ENCODE measurements at regions not wholly inside any gene's neighbourhood (a gene's known extent, or its start where the extent isn't known, plus 50 kb on each side); places are given as distances from the start of the nearest gene placed in this dataset.

DNA sequence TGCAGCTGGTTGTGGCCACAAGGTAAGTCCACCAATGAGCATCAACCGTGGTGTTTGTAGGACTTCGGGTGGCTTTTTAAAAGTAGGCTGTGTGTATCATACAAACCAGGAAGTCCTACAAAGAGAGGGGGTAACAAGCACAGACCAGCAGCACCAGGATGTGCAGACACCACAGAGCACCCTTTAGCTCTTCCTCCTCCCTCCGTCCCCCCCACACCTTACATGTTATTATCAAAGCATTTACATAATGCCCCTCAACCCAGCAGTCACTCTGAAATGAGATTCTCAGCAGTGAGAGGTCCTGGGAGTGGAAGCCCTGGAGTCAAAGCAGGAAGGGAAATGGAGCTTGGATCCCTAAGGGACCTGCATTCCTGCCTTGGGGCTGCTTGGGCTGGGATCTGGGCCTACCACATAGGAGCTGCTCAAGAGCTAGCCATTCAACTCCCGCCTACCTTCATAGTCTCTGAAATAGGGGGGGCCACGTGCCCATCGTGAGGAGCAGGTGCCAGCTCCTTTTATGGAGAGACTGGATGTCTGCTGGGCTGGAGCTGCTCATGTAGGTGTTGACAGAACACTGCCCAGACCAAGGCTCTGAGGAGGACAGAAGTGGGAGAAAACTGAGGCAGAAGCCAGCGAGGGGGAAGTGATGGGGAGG, 90.6 kb downstream of the PSMB1 start:
- DNase-seq (ENCODE audit: low read depth) (no peak), FAIRE-seq (peak; percentile 13)
- Histone ChIP-seq H3K27me3 (ENCODE audit: control insufficient read depth, insufficient read depth, low read length) (no peaks in the 10 kb centered on the region), H3K36me3 (ENCODE audit: control insufficient read depth, insufficient read depth, low read length) (no peaks in the 10 kb centered on the region), H3K4me3 (ENCODE audit: low read depth, low read length) (no peak overlapping the region)
- TF ChIP-seq, protein P1, sequence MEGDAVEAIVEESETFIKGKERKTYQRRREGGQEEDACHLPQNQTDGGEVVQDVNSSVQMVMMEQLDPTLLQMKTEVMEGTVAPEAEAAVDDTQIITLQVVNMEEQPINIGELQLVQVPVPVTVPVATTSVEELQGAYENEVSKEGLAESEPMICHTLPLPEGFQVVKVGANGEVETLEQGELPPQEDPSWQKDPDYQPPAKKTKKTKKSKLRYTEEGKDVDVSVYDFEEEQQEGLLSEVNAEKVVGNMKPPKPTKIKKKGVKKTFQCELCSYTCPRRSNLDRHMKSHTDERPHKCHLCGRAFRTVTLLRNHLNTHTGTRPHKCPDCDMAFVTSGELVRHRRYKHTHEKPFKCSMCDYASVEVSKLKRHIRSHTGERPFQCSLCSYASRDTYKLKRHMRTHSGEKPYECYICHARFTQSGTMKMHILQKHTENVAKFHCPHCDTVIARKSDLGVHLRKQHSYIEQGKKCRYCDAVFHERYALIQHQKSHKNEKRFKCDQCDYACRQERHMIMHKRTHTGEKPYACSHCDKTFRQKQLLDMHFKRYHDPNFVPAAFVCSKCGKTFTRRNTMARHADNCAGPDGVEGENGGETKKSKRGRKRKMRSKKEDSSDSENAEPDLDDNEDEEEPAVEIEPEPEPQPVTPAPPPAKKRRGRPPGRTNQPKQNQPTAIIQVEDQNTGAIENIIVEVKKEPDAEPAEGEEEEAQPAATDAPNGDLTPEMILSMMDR (IDR thresholded peaks at IDR 0.05; ENCODE audit: insufficient read depth, low read length, severe bottlenecking): no peak

DNA sequence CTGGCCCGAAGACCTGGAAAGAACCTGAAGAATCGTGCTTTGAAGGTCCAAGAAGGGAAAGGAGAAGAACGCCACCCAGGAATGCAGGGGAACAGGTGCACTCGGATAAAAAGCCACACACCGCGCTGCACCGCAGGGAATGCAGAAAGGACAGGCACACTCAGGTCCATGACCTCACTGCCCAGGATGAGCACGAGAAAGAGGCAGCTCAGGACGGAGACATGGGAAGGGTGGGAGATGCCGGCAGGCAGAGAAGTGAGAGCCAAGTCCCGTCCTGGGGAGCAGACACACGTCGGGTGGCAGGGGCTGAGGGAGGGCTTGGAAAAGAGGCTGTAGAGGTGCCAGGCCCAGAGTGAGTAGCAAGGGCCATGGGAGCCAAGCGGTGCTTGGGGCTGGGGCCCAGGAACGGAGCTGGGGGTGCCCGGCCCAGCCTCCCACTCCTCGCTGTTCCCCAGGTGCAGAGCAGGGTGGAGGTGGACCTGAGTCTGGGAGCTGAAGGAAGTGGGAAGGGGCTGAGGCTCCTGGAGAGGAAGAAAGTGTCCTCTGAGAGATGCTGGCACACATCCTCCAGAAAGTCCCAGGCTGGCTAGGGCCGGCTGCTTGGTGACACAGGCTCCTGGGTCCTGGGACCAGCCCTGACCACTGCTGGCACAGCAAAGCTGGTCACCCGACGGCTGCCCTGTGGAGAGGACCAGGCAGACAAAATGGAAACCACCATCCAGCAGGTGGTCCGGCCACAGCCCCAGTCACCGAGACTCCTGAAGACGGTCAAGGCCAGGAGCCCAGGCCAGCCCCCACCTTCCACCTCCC, 91.3 kb downstream of the PSMB1 start:
- no peak for FAIRE-seq
- Histone ChIP-seq H3K4me3 (ENCODE audit: low read depth, low read length) (no peak overlapping the region), H3K27me3 (ENCODE audit: control insufficient read depth, insufficient read depth, low read length) (no peaks in the 10 kb centered on the region), H3K36me3 (ENCODE audit: control insufficient read depth, insufficient read depth, low read length) (no peaks in the 10 kb centered on the region)
- TF ChIP-seq, protein P1 (IDR thresholded peaks at IDR 0.05; ENCODE audit: insufficient read depth, low read length, severe bottlenecking): no peak
- no peak for DNase-seq (ENCODE audit: low read depth)

DNA sequence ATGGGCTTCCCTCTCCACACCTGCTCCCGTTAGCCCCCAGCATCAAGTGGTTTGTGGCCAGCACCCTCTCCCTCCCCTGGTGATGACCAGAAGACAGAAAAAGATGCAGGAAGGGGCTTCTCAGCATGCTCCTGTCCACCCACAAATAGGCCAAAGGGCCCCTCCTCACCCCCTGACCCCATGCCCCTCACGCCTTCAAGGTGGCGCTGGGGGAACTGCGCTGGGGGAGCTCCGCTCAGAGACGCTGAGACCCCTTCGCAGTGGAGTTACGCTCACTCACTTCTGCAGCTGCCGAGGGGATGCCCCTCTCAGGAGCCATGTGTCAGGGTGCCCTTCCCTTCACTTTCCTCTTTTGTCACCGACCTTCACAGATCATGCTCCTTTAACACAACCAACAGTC, 92.0 kb downstream of the PSMB1 start:
- Histone ChIP-seq H3K27me3 (ENCODE audit: control insufficient read depth, insufficient read depth, low read length) (no peaks in the 10 kb centered on the region), H3K36me3 (ENCODE audit: control insufficient read depth, insufficient read depth, low read length) (no peaks in the 10 kb centered on the region), H3K4me3 (ENCODE audit: low read depth, low read length) (no peak overlapping the region)
- TF ChIP-seq, protein P1 (IDR thresholded peaks at IDR 0.05; ENCODE audit: insufficient read depth, low read length, severe bottlenecking): no peak
- FAIRE-seq: peak; percentile 66
- DNase-seq (ENCODE audit: low read depth): no peak

DNA sequence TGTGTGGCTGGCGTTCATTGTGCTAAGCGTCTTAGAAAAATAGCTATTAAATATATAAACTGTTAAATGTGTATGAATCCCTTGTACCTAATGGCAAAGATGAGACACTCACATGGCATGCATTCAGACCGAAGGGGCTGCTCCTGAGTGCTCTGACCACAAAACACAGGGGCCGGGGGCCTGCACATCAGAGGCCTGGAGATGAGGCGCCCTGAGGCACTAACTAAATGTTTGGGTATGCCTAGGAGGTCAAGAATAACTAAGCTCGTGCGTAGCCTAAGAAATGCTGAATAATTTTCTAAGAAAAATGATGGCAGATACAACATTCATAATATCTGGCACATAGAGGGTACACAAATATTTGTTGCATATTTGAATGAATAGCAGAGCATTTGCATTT, 92.5 kb downstream of the PSMB1 start:
- FAIRE-seq: no peak
- H3K4me3 ChIP-seq (ENCODE audit: low read depth, low read length): no peak overlapping the region

DNA sequence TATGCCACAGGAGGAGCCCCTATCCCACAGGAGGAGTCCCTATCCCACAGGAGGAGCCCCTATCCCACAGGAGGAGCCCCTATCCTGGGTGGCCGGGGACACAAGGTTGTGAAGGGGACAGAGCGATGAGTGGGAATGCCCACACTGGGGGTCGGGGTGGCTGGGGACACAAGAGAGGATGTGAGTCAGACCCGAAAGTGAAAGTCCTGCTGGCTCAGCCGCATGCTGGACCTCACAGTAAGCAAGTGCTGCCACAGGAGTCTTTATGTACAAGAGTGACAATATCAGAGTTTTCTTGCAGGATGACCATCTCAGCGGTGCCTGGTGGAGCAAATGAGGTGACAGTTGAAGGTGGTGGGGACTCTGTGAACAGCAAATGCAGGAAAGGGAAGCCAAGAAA, 93.7 kb downstream of the PSMB1 start:
- FAIRE-seq (no peak), DNase-seq (ENCODE audit: low read depth) (peak; percentile 17)
- Histone ChIP-seq H3K27me3 (ENCODE audit: control insufficient read depth, insufficient read depth, low read length) (no peaks in the 10 kb centered on the region), H3K36me3 (ENCODE audit: control insufficient read depth, insufficient read depth, low read length) (no peaks in the 10 kb centered on the region), H3K4me3 (ENCODE audit: low read depth, low read length) (no peak overlapping the region)
- TF ChIP-seq, protein P1 (IDR thresholded peaks at IDR 0.05; ENCODE audit: insufficient read depth, low read length, severe bottlenecking): no peak

More for the DNA sequence above, 92.5 kb downstream of the PSMB1 start:
- Histone ChIP-seq H3K36me3 (ENCODE audit: control insufficient read depth, insufficient read depth, low read length) (no peaks in the 10 kb centered on the region), H3K27me3 (ENCODE audit: control insufficient read depth, insufficient read depth, low read length) (no peaks in the 10 kb centered on the region)
- TF ChIP-seq, protein P1 (IDR thresholded peaks at IDR 0.05; ENCODE audit: insufficient read depth, low read length, severe bottlenecking): no peak
- DNase-seq (ENCODE audit: low read depth): no peak

All from bronchial epithelial cell (primary cell).